PC-3 (cell line): ENCODE measurements at regions not wholly inside any gene's neighbourhood (a gene's known extent, or its start where the extent isn't known, plus 50 kb on each side); places are given as distances from the start of the nearest gene placed in this dataset.
"Not testable (repeated sequence)": the region's sequence is repeated elsewhere in the genome, so short reads cannot be mapped to it uniquely, and the experiment has no call there.

ENCODE experiments used
- ATAC-seq: fragments of 200-7000 bp; cut with Tn5 transposase; 2 replicates; pipeline ENCODE4 v1.9.1; 2020; ENCODE audit warnings: mild to moderate bottlenecking, moderate library complexity
- BruUV-seq: library from RNA; stranded (reverse); fragments of 400-500 nt; replicated peaks from 2 replicates; lab custom pipeline; 2021; lab: Mats Ljungman, UMichigan
- CTCF ChIA-PET: fragments of 300-600 bp; sonication (Branson Sonifier 250); formaldehyde crosslinking; loops from one replicate; lab custom pipeline; 2022; ENCODE audit warnings: antibody characterized with exemption; lab: Charles Lee
- POLR2A ChIA-PET: fragments of 300-600 bp; sonication (Branson Sonifier 250); formaldehyde crosslinking; loops from one replicate; lab custom pipeline; 2022; ENCODE audit warnings: antibody characterized with exemption; ENCODE audit not compliant: unreplicated experiment; lab: Charles Lee
- DNase-seq: peaks from one replicate; pipeline ENCODE4 v3.0.0-alpha.2; 2015
- H2AFZ ChIP-seq: fragments of 300-600 bp; sonication (generic); 2 replicates; pipeline ENCODE4 v1.6.0; 2016; ENCODE audit warnings: antibody characterized with exemption, low read length
- H3F3A ChIP-seq: fragments of 300-600 bp; sonication (generic); one replicate; pipeline ENCODE4 v1.6.0; 2017; ENCODE audit warnings: antibody characterized with exemption, low read length, control low read depth, mild to moderate bottlenecking; ENCODE audit not compliant: unreplicated experiment
- H3K27ac ChIP-seq: fragments of 300-600 bp; sonication (generic); 2 replicates; pipeline ENCODE4 v1.5.1; 2016; ENCODE audit warnings: mild to moderate bottlenecking, low read length
- H3K27me3 ChIP-seq: fragments of 300-600 bp; sonication (generic); 2 replicates; pipeline ENCODE4 v1.6.1; 2016; ENCODE audit warnings: low read length, mixed read lengths
- H3K36me3 ChIP-seq: fragments of 300-600 bp; sonication (generic); 2 replicates; pipeline ENCODE4 v1.6.1; 2016; ENCODE audit warnings: low read depth, mixed run types, low read length, mixed read lengths
- H3K4me1 ChIP-seq: fragments of 300-600 bp; sonication (generic); 2 replicates; pipeline ENCODE4 v1.5.1; 2016; ENCODE audit warnings: low read length; ENCODE audit not compliant: insufficient read depth
- H3K4me2 ChIP-seq: fragments of 300-600 bp; sonication (generic); 2 replicates; pipeline ENCODE4 v1.6.0; 2016; ENCODE audit warnings: low read length
- H3K4me3 ChIP-seq: fragments of 300-600 bp; sonication (generic); 2 replicates; pipeline ENCODE4 v1.5.1; 2016; ENCODE audit warnings: mild to moderate bottlenecking, low read length, mixed read lengths
- H3K79me2 ChIP-seq: fragments of 300-600 bp; sonication (generic); 2 replicates; pipeline ENCODE4 v1.6.1; 2017; ENCODE audit warnings: low read length, mixed read lengths
- H3K9ac ChIP-seq: fragments of 300-600 bp; sonication (generic); 2 replicates; pipeline ENCODE4 v1.6.0; 2016; ENCODE audit warnings: mild to moderate bottlenecking, low read length
- H3K9me2 ChIP-seq: fragments of 300-600 bp; sonication (generic); replicated peaks from 2 replicates; pipeline ENCODE4 v1.6.1; 2016; ENCODE audit warnings: mixed run types, low read length, mixed read lengths
- H3K9me3 ChIP-seq: fragments of 300-600 bp; sonication (generic); 2 replicates; pipeline ENCODE4 v1.6.1; 2016; ENCODE audit warnings: low read length, mixed read lengths
- H4K20me1 ChIP-seq: fragments of 300-600 bp; sonication (generic); 2 replicates; pipeline ENCODE4 v1.6.1; 2016; ENCODE audit warnings: low read length, mixed read lengths
- EZH2 ChIP-seq: fragments of 300-600 bp; sonication (generic); IDR thresholded peaks from one replicate; pipeline ENCODE4 v1.6.1; 2017; ENCODE audit warnings: antibody characterized with exemption, mild to moderate bottlenecking, low read length; ENCODE audit not compliant: unreplicated experiment
- EZH2phosphoT487 ChIP-seq: fragments of 300-600 bp; sonication (generic); IDR thresholded peaks from 2 replicates; pipeline ENCODE4 v1.6.1; 2018; ENCODE audit warnings: mild to moderate bottlenecking, antibody characterized with exemption, low read length, borderline replicate concordance
- intact Hi-C: fragments of 100-400 bp; cut with micrococcal nuclease; formaldehyde crosslinking; loops from 2 replicates; pipeline ENCODE4 v1.9.0; 2023
- TF ChIP-seq, protein P1 (sequence below): fragments of 300-600 bp; sonication (generic); conservative IDR thresholded peaks from 2 replicates; pipeline ENCODE4 v1.5.1; 2017; ENCODE audit warnings: antibody characterized with exemption, low read depth, mild to moderate bottlenecking, low read length

DNA sequence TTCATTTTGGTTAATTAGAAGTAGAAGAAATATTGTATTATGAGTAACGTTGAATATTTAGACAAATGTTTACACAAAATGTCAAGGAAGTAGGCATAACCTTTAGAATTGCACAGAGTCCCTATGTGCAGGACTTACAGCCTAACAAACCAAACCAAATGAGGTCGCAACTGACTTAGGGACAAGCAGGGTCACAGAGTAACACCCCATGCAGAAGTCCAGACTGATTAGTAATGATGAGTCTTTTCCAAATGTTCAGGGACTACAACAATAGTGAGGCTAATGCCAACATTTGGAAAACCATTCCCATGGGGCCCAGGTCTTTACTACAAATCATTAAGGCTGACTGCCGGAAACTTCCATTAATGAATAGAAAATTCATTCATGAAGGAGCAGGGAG, 452.5 kb upstream of the CHAC2 start:
- H3K27ac ChIP-seq: peak overlapping the region; percentile 90
- no peaks in the 10 kb centered on the region for H3K36me3 ChIP-seq
- H3K4me2 ChIP-seq: peak overlapping the region; percentile 11; the same call in 1 of the 2 replicates
- no peak overlapping the region for H2AFZ ChIP-seq
- 0 out of 2 replicates have a peak, but pooled peaks have one; percentile 29 for ATAC-seq
- no peaks in the 10 kb centered on the region for H3K9me3 ChIP-seq
- intact Hi-C loops: no loop called here
- H3K27me3 ChIP-seq: no peaks in the 10 kb centered on the region
- no peaks in the 10 kb centered on the region for H3F3A ChIP-seq
- H3K9me2 ChIP-seq: no peaks in the 10 kb centered on the region
- peaks cover 36% of the 10 kb centered on the region for H3K4me1 ChIP-seq
- no peaks in the 10 kb centered on the region for H3K79me2 ChIP-seq
- no TSS peak for BruUV-seq
- peak; percentile 44 for DNase-seq
- ChIA-PET CTCF (no interaction called here), POLR2A (no interaction called here)
- peak overlapping the region; percentile 72 for H3K9ac ChIP-seq
- H4K20me1 ChIP-seq: no peaks in the 10 kb centered on the region
- TF ChIP-seq EZH2phosphoT487 (no peak), EZH2 (no peak)
- TF ChIP-seq, protein P1, sequence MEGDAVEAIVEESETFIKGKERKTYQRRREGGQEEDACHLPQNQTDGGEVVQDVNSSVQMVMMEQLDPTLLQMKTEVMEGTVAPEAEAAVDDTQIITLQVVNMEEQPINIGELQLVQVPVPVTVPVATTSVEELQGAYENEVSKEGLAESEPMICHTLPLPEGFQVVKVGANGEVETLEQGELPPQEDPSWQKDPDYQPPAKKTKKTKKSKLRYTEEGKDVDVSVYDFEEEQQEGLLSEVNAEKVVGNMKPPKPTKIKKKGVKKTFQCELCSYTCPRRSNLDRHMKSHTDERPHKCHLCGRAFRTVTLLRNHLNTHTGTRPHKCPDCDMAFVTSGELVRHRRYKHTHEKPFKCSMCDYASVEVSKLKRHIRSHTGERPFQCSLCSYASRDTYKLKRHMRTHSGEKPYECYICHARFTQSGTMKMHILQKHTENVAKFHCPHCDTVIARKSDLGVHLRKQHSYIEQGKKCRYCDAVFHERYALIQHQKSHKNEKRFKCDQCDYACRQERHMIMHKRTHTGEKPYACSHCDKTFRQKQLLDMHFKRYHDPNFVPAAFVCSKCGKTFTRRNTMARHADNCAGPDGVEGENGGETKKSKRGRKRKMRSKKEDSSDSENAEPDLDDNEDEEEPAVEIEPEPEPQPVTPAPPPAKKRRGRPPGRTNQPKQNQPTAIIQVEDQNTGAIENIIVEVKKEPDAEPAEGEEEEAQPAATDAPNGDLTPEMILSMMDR: no peak
- no peak overlapping the region for H3K4me3 ChIP-seq

DNA sequence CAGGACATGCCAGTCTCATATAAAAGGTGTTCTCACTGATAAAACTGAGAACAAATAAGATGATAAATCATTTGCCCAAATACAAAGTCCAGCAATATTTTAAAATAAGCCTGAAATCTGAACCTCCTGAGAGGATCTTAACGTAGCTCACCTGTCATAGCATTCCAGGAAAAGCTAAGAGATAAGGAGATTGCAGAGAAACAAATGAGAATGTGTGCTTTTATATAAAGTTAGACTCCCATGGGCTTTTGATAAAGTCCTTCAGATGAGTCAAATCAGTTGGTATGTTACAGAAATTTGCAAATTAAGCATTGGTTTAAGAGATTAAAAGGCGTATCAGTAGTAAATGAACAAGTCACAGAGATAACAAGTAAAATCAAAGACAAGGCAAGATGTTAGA, 452.9 kb upstream of the CHAC2 start:
- peaks cover 36% of the 10 kb centered on the region for H3K4me1 ChIP-seq
- DNase-seq (peak; percentile 46), ATAC-seq (no peak; the same call in 1 of the 2 replicates)
- BruUV-seq: no TSS peak
- H3K4me2 ChIP-seq: 0 out of 2 replicates have a peak overlapping the region, but pooled peaks have one; percentile 11
- no peaks in the 10 kb centered on the region for H3K36me3 ChIP-seq
- H3K4me3 ChIP-seq: no peak overlapping the region
- POLR2A ChIA-PET: no interaction called here
- no peak overlapping the region for H2AFZ ChIP-seq
- H3K79me2 ChIP-seq: no peaks in the 10 kb centered on the region
- H3K27me3 ChIP-seq: no peaks in the 10 kb centered on the region
- no peaks in the 10 kb centered on the region for H3F3A ChIP-seq
- peak overlapping the region; percentile 90 for H3K27ac ChIP-seq
- no peaks in the 10 kb centered on the region for H3K9me2 ChIP-seq
- peak overlapping the region; percentile 72 for H3K9ac ChIP-seq
- intact Hi-C loops: no loop called here
- TF ChIP-seq EZH2phosphoT487 (no peak), EZH2 (no peak)
- TF ChIP-seq, protein P1: no peak
- CTCF ChIA-PET: no interaction called here
- no peaks in the 10 kb centered on the region for H4K20me1 ChIP-seq
- no peaks in the 10 kb centered on the region for H3K9me3 ChIP-seq

DNA sequence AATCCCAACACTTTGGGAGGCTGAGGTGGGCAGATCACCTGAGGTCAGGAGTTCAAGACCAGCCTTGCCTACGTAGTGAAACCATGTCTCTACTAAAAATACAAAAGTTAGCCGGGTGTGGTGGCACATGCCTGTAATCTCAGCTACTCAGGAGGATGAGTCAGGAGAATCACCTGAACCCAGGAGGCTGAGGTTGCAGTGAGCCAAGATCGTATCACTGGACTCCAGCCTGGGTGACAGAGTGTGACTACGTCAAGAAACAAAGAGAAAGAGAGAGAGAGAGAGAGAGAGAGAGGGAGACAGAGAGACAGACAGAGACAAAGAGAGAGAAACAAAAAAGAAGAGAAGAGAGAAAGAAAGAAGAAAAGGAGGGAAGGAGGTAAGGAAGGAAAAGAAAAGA, 454.0 kb upstream of the CHAC2 start:
- H4K20me1 ChIP-seq, POLR2A ChIA-PET, CTCF ChIA-PET, H3K27me3 ChIP-seq, H3F3A ChIP-seq, H3K4me3 ChIP-seq, H3K9me3 ChIP-seq, intact Hi-C loops, H3K79me2 ChIP-seq, H2AFZ ChIP-seq, BruUV-seq, H3K36me3 ChIP-seq, ATAC-seq, H3K9me2 ChIP-seq: not testable (repeated sequence)
- Histone ChIP-seq H3K27ac (peak overlapping the region; percentile 90), H3K4me2 (peak overlapping the region; percentile 36), H3K4me1 (peaks cover 36% of the 10 kb centered on the region), H3K9ac (peak overlapping the region; percentile 73)
- peak; percentile 61 for DNase-seq
